Colonic mucosa (tissue), 4 donors: ENCODE measurements at regions not wholly inside any gene's neighbourhood (a gene's known extent, or its start where the extent isn't known, plus 50 kb on each side); places are given as distances from the start of the nearest gene placed in this dataset.

Experiments
- DNase-seq: peaks from one replicate; pipeline ENCODE4 v3.0.0-alpha.2; 2020
- H3K27ac ChIP-seq: fragments of 200-600 bp; one replicate; pipeline ENCODE4 v1.8.0; 2021
- H3K27me3 ChIP-seq: fragments of 200-600 bp; one replicate; pipeline ENCODE4 v1.8.0; 2021
- H3K36me3 ChIP-seq: fragments of 200-600 bp; one replicate; pipeline ENCODE4 v1.8.0; 2021
- H3K4me1 ChIP-seq: fragments of 200-600 bp; one replicate; pipeline ENCODE4 v1.8.0; 2021; ENCODE audit warnings: mild to moderate bottlenecking
- H3K4me3 ChIP-seq: fragments of 200-600 bp; one replicate; pipeline ENCODE4 v1.8.0; 2021
- H3K9ac ChIP-seq, 2 donors: one replicate each; pipeline ENCODE4 v1.7.0; 2013; ENCODE audit warnings: control low read depth in 2 of 2, low read depth in 2 of 2, low read length in 2 of 2
- H3K9me3 ChIP-seq: fragments of 200-600 bp; one replicate; pipeline ENCODE4 v1.8.0; 2021
- intact Hi-C: fragments of 100-400 bp; cut with DNase I; formaldehyde crosslinking; loops from one replicate; pipeline ENCODE4 v1.14.1; 2022
- TF ChIP-seq, protein P1 (sequence below): fragments of 200-600 bp; IDR thresholded peaks from one replicate; pipeline ENCODE4 v1.8.0; 2022; ENCODE audit warnings: antibody characterized with exemption, mild to moderate bottlenecking
- donor health status: healthy.
- donor health status: DM: no; HTN: no; CAD: no.
- donor health status: DM: no; HTN: no; CAD: no.

DNA sequence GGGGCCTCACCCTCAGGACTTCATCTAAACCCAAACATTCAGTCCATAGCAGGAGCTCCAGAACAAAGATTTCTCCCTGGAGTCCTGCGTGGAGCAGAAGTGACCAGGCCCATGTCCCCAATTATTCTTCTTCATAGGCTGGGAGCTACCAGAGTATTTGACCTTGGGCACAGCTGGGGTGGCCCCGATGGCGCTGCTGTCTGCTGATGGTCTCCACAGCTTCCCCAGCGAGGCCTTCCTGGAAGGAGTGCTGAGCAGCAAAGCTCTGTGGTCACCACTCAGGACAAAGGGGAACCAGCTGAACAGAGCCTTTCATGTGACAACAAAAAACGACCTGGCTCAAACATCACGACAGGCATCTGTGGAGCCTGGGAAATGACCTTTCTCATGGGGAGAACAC is 62.7 kb upstream of the ARGLU1 start:
- no peaks in the 10 kb centered on the region for H3K9me3 ChIP-seq
- H3K27ac ChIP-seq, result no peak overlapping the region
- no peak overlapping the region for H3K4me3 ChIP-seq
- H3K36me3 ChIP-seq, result no peaks in the 10 kb centered on the region
- no peaks in the 10 kb centered on the region for H3K4me1 ChIP-seq
- H3K9ac ChIP-seq, result no peak overlapping the region
- DNase-seq, result no peak
- intact Hi-C loops, result no loop called here
- no peaks in the 10 kb centered on the region for H3K27me3 ChIP-seq
- TF ChIP-seq, protein P1, sequence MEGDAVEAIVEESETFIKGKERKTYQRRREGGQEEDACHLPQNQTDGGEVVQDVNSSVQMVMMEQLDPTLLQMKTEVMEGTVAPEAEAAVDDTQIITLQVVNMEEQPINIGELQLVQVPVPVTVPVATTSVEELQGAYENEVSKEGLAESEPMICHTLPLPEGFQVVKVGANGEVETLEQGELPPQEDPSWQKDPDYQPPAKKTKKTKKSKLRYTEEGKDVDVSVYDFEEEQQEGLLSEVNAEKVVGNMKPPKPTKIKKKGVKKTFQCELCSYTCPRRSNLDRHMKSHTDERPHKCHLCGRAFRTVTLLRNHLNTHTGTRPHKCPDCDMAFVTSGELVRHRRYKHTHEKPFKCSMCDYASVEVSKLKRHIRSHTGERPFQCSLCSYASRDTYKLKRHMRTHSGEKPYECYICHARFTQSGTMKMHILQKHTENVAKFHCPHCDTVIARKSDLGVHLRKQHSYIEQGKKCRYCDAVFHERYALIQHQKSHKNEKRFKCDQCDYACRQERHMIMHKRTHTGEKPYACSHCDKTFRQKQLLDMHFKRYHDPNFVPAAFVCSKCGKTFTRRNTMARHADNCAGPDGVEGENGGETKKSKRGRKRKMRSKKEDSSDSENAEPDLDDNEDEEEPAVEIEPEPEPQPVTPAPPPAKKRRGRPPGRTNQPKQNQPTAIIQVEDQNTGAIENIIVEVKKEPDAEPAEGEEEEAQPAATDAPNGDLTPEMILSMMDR, result no peak

DNA sequence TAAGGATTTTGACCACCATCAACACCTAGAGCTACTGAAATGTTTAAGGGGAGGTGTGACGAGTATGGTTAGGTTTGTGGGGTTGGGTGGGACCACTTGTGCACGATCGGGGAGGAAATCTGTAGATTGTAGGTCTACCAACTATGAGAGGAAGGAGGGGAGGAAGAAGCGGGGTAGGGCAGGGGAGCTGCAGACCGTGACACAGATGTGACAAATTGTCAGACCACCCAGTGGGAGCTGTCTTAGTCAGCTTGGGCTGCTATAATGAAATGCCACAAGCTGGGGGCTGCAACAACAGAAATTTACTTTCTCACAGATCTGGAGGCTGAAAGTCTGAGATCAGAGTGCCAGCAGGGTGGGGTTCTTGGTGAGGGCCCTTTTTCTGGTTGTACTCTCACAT is 62.2 kb upstream of the ARGLU1 start:
- Histone ChIP-seq H3K9me3 (no peaks in the 10 kb centered on the region), H3K36me3 (no peaks in the 10 kb centered on the region), H3K4me3 (no peak overlapping the region), H3K9ac (no peak overlapping the region), H3K27ac (peak overlapping the region; percentile 28), H3K4me1 (no peaks in the 10 kb centered on the region), H3K27me3 (no peaks in the 10 kb centered on the region)
- TF ChIP-seq, protein P1, result no peak
- no peak for DNase-seq
- intact Hi-C loops, result no loop called here

DNA sequence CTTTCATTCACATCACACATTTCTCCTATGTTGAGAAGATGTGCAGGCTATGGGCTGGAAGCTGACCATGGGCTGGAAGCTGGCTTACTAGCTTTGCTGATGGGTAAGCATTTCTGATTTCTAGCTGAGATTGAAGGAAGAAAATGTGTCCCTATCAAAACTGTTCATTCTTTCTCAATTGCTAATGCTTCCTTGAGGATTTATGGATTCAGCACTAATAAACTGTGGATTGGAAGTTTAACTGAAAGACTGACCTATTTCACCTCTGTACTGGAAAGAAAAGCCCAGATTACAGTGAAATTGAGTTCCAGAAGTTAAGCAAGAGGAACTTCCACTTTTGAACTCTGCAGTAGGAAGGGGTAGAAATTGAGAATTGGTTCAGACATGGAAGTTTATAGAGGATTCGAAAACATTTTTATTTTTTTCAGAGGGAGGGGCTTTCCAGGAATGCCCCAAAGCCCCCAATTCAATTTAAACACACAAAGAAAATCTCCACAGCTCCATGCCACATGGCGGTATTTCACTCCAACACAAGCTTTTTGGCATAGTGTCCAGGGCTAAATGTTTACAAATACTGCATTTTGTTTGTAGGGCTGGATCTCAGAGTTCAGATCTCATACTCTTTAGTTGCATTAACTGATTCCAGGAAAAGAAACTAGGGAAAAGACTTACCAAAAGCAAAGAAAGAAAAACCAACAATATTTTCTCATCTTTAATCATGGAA is 61.2 kb upstream of the ARGLU1 start:
- H3K9ac ChIP-seq, result no peak overlapping the region
- no peak for DNase-seq
- no peaks in the 10 kb centered on the region for H3K36me3 ChIP-seq
- H3K4me1 ChIP-seq, result no peaks in the 10 kb centered on the region
- no peak overlapping the region for H3K4me3 ChIP-seq
- H3K9me3 ChIP-seq, result no peaks in the 10 kb centered on the region
- peak overlapping the region; percentile 28 for H3K27ac ChIP-seq
- intact Hi-C loops, result loop anchor here (10.0 kb wide), 1 partner anchor 1854 kb away; no protein-coding TSS in a partner anchor
- no peaks in the 10 kb centered on the region for H3K27me3 ChIP-seq
- TF ChIP-seq, protein P1, result no peak

DNA sequence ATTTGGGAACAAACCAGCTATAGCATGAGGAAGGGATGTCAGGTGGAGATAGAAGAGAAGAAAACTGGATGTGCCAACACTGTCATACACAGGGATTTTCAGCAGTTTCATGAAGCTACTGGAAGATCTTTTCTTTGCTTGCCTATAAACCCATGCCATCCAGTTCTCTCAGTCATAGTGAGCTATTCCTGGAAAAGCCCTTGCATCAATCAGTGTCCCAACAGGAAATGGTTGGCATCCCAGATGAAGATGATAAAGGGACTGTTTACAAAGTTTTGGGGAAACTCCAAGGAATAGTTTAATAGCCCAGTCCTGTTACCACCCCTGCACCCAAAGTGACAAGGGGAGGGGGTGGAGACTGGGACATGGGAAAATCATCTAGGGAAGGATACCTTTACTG is 58.5 kb upstream of the ARGLU1 start:
- intact Hi-C loops, result loop anchor here (10.0 kb wide), 1 partner anchor 1852 kb away; no protein-coding TSS in a partner anchor
- TF ChIP-seq, protein P1, result no peak
- H3K27me3 ChIP-seq, result peaks cover 6% of the 10 kb centered on the region
- H3K9me3 ChIP-seq, result no peaks in the 10 kb centered on the region
- no peaks in the 10 kb centered on the region for H3K4me1 ChIP-seq
- H3K9ac ChIP-seq, result no peak overlapping the region
- no peak overlapping the region for H3K4me3 ChIP-seq
- H3K27ac ChIP-seq, result no peak overlapping the region
- no peaks in the 10 kb centered on the region for H3K36me3 ChIP-seq
- no peak for DNase-seq

DNA sequence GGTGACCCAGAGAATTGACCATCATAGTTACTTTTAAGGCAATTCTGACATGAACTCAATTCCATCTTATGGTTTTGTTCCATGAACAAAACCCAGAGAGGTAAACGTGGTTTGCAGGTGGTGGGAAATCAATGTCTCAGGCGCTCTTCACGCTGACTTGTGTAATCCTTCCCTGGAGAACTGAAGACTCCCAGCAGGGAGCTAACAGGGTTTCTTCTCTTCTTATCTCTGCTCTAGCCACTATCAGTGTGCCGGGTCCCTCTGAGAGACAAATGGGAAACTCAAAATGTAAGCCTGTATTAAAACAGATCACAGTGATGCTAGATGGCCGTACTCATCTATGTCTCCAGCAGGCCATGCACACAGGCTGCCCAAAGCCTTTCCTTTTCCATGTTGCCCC is 57.6 kb upstream of the ARGLU1 start:
- no peak for DNase-seq
- intact Hi-C loops, result loop anchor here (10.0 kb wide), 1 partner anchor 1851 kb away; no protein-coding TSS in a partner anchor
- Histone ChIP-seq H3K4me1 (no peaks in the 10 kb centered on the region), H3K27me3 (peaks cover 6% of the 10 kb centered on the region), H3K4me3 (no peak overlapping the region), H3K9me3 (no peaks in the 10 kb centered on the region), H3K36me3 (no peaks in the 10 kb centered on the region), H3K27ac (no peak overlapping the region), H3K9ac (no peak overlapping the region)
- TF ChIP-seq, protein P1, result no peak
